ENCODE measurements at regions not wholly inside any gene's neighbourhood (a gene's known extent, or its start where the extent isn't known, plus 50 kb on each side); places are given as distances from the start of the nearest gene placed in this dataset.

DNA sequence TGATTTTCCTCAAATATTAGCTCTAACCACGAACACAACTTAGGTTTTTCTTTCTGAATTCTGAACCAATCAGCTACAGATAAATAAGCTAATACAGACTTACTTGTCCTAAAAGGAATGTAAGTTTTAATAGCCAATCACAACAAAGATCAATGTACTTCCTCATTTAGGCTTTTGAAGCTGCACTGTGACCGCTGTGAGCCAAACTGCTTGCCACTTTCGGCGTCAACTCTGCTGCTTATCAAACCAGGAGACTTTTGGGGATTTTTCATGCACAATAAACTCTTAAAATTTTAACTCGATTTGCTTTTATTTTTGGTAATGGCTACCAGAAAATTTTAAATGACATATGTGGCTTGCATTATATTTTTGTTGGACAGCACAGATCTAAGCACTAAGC lies 92.5 kb downstream of the TMPRSS5 start:
- DNase-seq (no peak), ATAC-seq (no peak)
- H3K9me3 ChIP-seq, result no peaks in the 10 kb centered on the region
- peaks cover 0 to 10% (median 0%) of the 10 kb centered on the region in 9 donors for H3K4me1 ChIP-seq
- intact Hi-C loops (cut with DNase I), result no loop called here
- no peak overlapping the region for H3K27ac ChIP-seq
- no peak overlapping the region for H3K4me3 ChIP-seq
- H3K36me3 ChIP-seq, result no peaks in the 10 kb centered on the region
- 69 to 76% methylated on average over 5 of the region's 5 CpGs for WGBS, 2 donors
- no peaks in the 10 kb centered on the region for H3K27me3 ChIP-seq
- TF ChIP-seq, protein P1, sequence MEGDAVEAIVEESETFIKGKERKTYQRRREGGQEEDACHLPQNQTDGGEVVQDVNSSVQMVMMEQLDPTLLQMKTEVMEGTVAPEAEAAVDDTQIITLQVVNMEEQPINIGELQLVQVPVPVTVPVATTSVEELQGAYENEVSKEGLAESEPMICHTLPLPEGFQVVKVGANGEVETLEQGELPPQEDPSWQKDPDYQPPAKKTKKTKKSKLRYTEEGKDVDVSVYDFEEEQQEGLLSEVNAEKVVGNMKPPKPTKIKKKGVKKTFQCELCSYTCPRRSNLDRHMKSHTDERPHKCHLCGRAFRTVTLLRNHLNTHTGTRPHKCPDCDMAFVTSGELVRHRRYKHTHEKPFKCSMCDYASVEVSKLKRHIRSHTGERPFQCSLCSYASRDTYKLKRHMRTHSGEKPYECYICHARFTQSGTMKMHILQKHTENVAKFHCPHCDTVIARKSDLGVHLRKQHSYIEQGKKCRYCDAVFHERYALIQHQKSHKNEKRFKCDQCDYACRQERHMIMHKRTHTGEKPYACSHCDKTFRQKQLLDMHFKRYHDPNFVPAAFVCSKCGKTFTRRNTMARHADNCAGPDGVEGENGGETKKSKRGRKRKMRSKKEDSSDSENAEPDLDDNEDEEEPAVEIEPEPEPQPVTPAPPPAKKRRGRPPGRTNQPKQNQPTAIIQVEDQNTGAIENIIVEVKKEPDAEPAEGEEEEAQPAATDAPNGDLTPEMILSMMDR (IDR thresholded peaks at IDR 0.05), result no peak

DNA sequence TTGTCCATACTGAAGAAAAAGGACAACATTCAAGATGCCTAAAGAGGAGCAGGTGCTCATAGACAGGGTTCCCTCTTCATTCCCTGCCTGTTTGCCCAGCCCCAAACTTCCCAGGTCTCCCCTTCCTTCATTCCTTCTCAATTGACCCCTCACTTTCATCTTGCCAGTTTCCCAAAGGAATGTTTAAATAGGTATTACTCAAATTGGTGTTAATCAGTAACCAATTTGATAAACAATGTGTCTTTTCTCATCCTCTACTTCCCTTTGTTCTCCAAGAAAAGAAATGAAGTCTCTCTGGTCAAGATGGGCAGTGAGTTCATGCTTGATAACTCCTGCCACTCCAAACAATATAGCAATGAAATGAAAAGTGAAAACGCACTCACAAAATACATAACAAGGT lies 101.9 kb downstream of the TMPRSS5 start:
- intact Hi-C loops (cut with DNase I), result no loop called here
- DNase-seq (no peak), ATAC-seq (no peak)
- H3K27me3 ChIP-seq, result no peaks in the 10 kb centered on the region
- H3K4me3 ChIP-seq, result no peak overlapping the region
- TF ChIP-seq, protein P1 (IDR thresholded peaks at IDR 0.05), result no peak
- peak overlapping the region in 5 of 10 donors; percentile 29 to 77 (median 60) for H3K27ac ChIP-seq
- no peaks in the 10 kb centered on the region for H3K36me3 ChIP-seq
- peaks cover 0 to 16% (median 0%) of the 10 kb centered on the region in 11 donors for H3K9me3 ChIP-seq
- H3K4me1 ChIP-seq, result peaks cover 3 to 26% (median 19%) of the 10 kb centered on the region in 9 donors
- 88 to 95% methylated on average over 1 of the region's 1 CpG for WGBS, 2 donors

DNA sequence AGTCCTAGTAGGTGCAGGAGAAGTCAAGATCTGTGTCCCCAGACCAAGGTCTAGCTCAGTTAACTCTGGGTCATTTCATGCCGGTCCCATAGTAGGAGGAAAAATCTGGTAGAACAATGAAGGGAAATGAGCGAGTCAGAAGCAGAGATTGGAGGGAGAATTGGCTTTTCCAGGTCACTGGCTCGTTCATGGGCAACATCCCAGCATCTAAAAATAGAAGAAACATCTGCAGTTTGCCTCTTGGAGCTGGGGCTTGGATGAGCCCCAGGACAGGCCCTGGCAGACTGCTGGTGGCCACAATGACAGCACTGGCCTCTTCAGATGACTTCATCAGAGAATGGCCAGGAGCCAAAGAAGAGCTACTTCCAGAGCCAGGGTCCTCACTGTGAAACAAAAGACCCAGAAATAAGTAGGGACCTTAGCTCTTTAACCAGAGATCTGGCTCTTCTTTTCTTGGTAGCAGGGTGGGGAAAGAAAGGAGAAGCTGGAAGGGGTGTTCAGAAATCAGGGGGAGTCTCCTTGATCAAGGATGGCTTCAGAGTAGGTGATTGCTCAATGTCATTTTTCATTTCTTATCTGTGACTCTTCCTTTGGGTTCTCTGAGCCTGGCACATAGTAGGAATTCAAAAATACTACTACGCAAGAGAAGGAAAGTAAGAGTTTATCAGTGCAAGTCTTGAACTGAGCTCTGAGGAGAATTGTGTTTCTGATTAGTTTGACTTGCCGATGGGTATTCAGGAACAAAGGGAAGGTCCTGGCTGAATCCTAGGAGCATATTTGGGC lies 102.6 kb downstream of the TMPRSS5 start:
- ATAC-seq, result peak; percentile 95 to 99 (median 98)
- H3K9me3 ChIP-seq, result peaks cover 0 to 16% (median 0%) of the 10 kb centered on the region in 11 donors
- H3K27me3 ChIP-seq, result no peaks in the 10 kb centered on the region
- DNase-seq, result peak; percentile 60 to 78
- H3K27ac ChIP-seq, result peak overlapping the region in 8 of 10 donors; percentile 2 to 77 (median 60)
- 33 to 34% methylated on average over 5 of the region's 5 CpGs for WGBS, 2 donors
- H3K36me3 ChIP-seq, result no peaks in the 10 kb centered on the region
- TF ChIP-seq, protein P1 (IDR thresholded peaks at IDR 0.05), result no peak
- intact Hi-C loops (cut with DNase I), result no loop called here
- peaks cover 3 to 26% (median 19%) of the 10 kb centered on the region in 9 donors for H3K4me1 ChIP-seq
- H3K4me3 ChIP-seq, result no peak overlapping the region

DNA sequence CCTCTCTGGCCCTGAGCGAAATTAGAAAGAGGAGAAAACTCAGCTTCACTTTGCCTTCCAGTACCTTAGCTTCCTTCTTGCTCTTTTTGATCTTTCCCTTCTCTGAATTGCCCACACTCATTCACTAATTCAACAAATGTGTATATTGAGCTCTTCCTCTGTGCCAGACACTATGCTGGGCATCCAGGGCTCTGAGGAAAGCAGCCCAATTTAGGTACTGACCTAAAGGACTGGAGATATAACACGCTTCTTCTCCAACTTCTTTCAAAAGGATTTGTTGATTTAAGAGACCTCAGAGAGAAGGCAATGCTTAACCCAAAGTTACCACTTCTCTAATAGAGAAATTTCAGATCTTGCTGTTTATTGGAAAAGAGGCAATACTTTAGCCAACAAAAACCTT lies 103.6 kb downstream of the TMPRSS5 start:
- no peak overlapping the region for H3K4me3 ChIP-seq
- peak overlapping the region in 4 of 10 donors; percentile 41 to 77 (median 60) for H3K27ac ChIP-seq
- DNase-seq (no peak), ATAC-seq (peak in 2 of 8 donors; percentile 23 to 60)
- intact Hi-C loops (cut with DNase I), result no loop called here
- peaks cover 3 to 26% (median 19%) of the 10 kb centered on the region in 9 donors for H3K4me1 ChIP-seq
- 62 to 63% methylated on average over 2 of the region's 2 CpGs for whole genome bisulfite sequencing, 2 donors
- no peaks in the 10 kb centered on the region for H3K27me3 ChIP-seq
- peaks cover 0 to 16% (median 0%) of the 10 kb centered on the region in 11 donors for H3K9me3 ChIP-seq
- H3K36me3 ChIP-seq, result no peaks in the 10 kb centered on the region
- TF ChIP-seq, protein P1 (IDR thresholded peaks at IDR 0.05), result no peak

All from heart right ventricle (tissue), 16 donors.